ENCODE measurements at regions not wholly inside any gene's neighbourhood (a gene's known extent, or its start where the extent isn't known, plus 50 kb on each side); places are given as distances from the start of the nearest gene placed in this dataset.

DNA sequence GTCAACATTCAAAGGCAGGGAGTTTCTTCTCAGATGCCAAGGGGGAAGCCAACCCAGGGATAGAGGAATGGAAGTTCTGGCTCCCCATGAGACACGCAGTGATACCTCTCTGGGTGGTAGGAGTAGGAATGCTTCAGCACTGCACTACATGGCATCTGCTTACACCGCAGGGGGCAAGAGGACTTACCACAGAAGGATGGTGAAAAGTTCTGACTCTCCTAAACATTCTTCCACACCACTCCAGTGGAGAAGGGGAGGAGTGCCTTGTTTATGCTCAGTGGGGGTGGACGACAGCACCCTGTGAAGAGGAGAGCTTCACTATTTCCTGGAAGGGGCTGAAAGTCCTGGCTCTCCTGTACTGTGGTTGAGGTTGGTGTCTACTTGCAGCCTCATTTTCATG is 1011.3 kb upstream of the WWC1 start:
- WGBS (ENCODE audit: insufficient coverage) = 95% methylated on average over 2 of the region's 3 CpGs
- TF ChIP-seq, protein P1, sequence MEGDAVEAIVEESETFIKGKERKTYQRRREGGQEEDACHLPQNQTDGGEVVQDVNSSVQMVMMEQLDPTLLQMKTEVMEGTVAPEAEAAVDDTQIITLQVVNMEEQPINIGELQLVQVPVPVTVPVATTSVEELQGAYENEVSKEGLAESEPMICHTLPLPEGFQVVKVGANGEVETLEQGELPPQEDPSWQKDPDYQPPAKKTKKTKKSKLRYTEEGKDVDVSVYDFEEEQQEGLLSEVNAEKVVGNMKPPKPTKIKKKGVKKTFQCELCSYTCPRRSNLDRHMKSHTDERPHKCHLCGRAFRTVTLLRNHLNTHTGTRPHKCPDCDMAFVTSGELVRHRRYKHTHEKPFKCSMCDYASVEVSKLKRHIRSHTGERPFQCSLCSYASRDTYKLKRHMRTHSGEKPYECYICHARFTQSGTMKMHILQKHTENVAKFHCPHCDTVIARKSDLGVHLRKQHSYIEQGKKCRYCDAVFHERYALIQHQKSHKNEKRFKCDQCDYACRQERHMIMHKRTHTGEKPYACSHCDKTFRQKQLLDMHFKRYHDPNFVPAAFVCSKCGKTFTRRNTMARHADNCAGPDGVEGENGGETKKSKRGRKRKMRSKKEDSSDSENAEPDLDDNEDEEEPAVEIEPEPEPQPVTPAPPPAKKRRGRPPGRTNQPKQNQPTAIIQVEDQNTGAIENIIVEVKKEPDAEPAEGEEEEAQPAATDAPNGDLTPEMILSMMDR (IDR thresholded peaks at IDR 0.05) = no peak
- no peaks in the 10 kb centered on the region for H3K27me3 Mint-ChIP-seq (ENCODE audit: low read depth in 2 of 2)
- no peaks in the 10 kb centered on the region for H3K4me1 ChIP-seq (ENCODE audit: control insufficient read depth, insufficient read depth, low read length)
- intact Hi-C loops (cut with micrococcal nuclease) = no loop called here
- H3K36me3 ChIP-seq (ENCODE audit: control insufficient read depth, insufficient read depth, low read length) = no peaks in the 10 kb centered on the region
- no peak overlapping the region for H3K4me3 ChIP-seq (ENCODE audit: low read length)
- H3K27ac ChIP-seq (ENCODE audit: low read length) = no peak overlapping the region
- H3K9me3 ChIP-seq (ENCODE audit: control insufficient read depth, insufficient read depth, low read length) = peaks cover 4% of the 10 kb centered on the region
- no peak overlapping the region for H3K4me3 Mint-ChIP-seq
- no peak overlapping the region for H3K27ac Mint-ChIP-seq
- DNase-seq = no peak
- no peak for ATAC-seq
- peaks cover 13 to 23% of the 10 kb centered on the region in 2 donors for H3K9me3 Mint-ChIP-seq
- peaks cover 9% of the 10 kb centered on the region for H3K36me3 Mint-ChIP-seq
- no peaks in the 10 kb centered on the region for H3K4me1 Mint-ChIP-seq
- H3K27me3 ChIP-seq (ENCODE audit: control insufficient read depth, insufficient read depth, low read length) = no peaks in the 10 kb centered on the region

DNA sequence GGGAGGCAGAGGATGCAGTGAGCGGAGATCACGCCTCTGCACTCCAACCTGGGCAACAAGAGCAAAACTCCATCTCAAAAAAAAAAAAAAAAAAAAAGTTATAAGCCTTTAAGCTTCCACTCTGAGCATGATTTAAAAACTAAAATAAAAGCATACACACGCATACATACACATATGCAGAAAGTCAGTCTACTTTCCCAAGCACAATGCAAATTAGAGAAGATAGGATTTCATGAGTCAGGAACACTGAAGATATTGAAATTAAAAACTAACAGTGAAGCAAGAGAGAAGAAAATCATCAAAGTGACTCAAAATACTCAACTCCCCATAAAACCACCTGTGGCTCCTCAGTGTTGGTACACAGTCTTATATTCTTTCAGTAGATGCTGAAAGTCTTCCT is 1009.5 kb upstream of the WWC1 start:
- ATAC-seq = no peak
- no peak overlapping the region for H3K27ac Mint-ChIP-seq
- no peaks in the 10 kb centered on the region for H3K27me3 Mint-ChIP-seq (ENCODE audit: low read depth in 2 of 2)
- Histone ChIP-seq H3K4me3 (ENCODE audit: low read length) (no peak overlapping the region), H3K9me3 (ENCODE audit: control insufficient read depth, insufficient read depth, low read length) (peaks cover 4% of the 10 kb centered on the region), H3K27me3 (ENCODE audit: control insufficient read depth, insufficient read depth, low read length) (no peaks in the 10 kb centered on the region), H3K36me3 (ENCODE audit: control insufficient read depth, insufficient read depth, low read length) (no peaks in the 10 kb centered on the region), H3K4me1 (ENCODE audit: control insufficient read depth, insufficient read depth, low read length) (no peaks in the 10 kb centered on the region), H3K27ac (ENCODE audit: low read length) (no peak overlapping the region)
- peaks cover 14% of the 10 kb centered on the region for H3K36me3 Mint-ChIP-seq
- no peaks in the 10 kb centered on the region for H3K4me1 Mint-ChIP-seq
- intact Hi-C loops (cut with micrococcal nuclease) = no loop called here
- TF ChIP-seq, protein P1 (IDR thresholded peaks at IDR 0.05) = no peak
- DNase-seq = no peak
- peaks cover 11 to 28% of the 10 kb centered on the region in 2 donors for H3K9me3 Mint-ChIP-seq
- no peak overlapping the region for H3K4me3 Mint-ChIP-seq
- WGBS (ENCODE audit: insufficient coverage) = 87% methylated on average over 2 of the region's 3 CpGs

DNA sequence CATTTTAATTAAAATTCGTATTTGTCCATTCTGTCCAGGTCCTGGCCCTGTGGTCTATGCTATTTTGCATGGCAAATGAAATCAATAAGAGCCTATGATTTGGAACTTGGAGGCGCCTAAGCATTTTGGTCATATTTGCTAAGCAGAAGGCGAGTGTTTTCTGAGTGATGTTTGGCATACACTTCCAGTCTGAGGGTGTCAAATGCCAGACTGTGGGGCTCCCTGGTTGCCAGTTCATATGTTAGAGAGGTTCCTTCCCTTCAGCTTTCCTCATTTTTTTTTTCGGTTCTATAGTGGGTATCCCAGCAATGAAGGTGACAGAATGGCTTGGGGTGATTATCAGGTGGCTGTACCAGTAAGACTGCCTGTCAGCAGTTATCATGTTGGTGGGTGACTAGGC is 1007.8 kb upstream of the WWC1 start:
- ATAC-seq = no peak

More for the DNA sequence above, 1007.8 kb upstream of the WWC1 start:
- no peaks in the 10 kb centered on the region for H3K27me3 ChIP-seq (ENCODE audit: control insufficient read depth, insufficient read depth, low read length)
- no peaks in the 10 kb centered on the region for H3K4me1 ChIP-seq (ENCODE audit: control insufficient read depth, insufficient read depth, low read length)
- H3K9me3 ChIP-seq (ENCODE audit: control insufficient read depth, insufficient read depth, low read length) = peaks cover 4% of the 10 kb centered on the region
- intact Hi-C loops (cut with micrococcal nuclease) = no loop called here
- no peak overlapping the region for H3K4me3 ChIP-seq (ENCODE audit: low read length)
- Mint-ChIP-seq H3K36me3 (peaks cover 14% of the 10 kb centered on the region), H3K4me1 (no peaks in the 10 kb centered on the region), H3K27ac (no peak overlapping the region), H3K27me3 (ENCODE audit: low read depth in 2 of 2) (no peaks in the 10 kb centered on the region), H3K4me3 (no peak overlapping the region), H3K9me3 (peaks cover 11 to 25% of the 10 kb centered on the region in 2 donors)
- DNase-seq = no peak
- no peaks in the 10 kb centered on the region for H3K36me3 ChIP-seq (ENCODE audit: control insufficient read depth, insufficient read depth, low read length)
- WGBS (ENCODE audit: insufficient coverage) = 72% methylated on average over 4 of the region's 4 CpGs
- H3K27ac ChIP-seq (ENCODE audit: low read length) = no peak overlapping the region
- TF ChIP-seq, protein P1 (IDR thresholded peaks at IDR 0.05) = no peak

All from natural killer cell (primary cell).